ENCODE measurements at regions not wholly inside any gene's neighbourhood (a gene's known extent, or its start where the extent isn't known, plus 50 kb on each side); places are given as distances from the start of the nearest gene placed in this dataset.

GRCh38 chr18:53850902-53851301, 373.6 kb downstream of the MBD2 start:
- DNase-seq, result no peak
- no peak overlapping the region for H3K9ac ChIP-seq (ENCODE audit: low read length)
- no peak overlapping the region for H2AK5ac ChIP-seq (ENCODE audit: low read length, severe bottlenecking)

GRCh38 chr18:53843763-53844162, 380.7 kb downstream of the MBD2 start:
- H2BK5ac ChIP-seq (ENCODE audit: low read depth, low read length, poor library complexity, severe bottlenecking), result no peak overlapping the region

More at GRCh38 chr18:53850902-53851301, 373.6 kb downstream of the MBD2 start:
- H2AFZ ChIP-seq (ENCODE audit: low read depth, low read length), result no peak overlapping the region
- no peak overlapping the region for H4K8ac ChIP-seq (ENCODE audit: low read length)
- H2BK120ac ChIP-seq (ENCODE audit: low read depth, low read length), result no peak overlapping the region
- no peak overlapping the region for H3K14ac ChIP-seq (ENCODE audit: low read length in 2 of 2)
- no peaks in the 10 kb centered on the region for H3K79me1 ChIP-seq (replicated peaks; ENCODE audit: low read length, poor library complexity, severe bottlenecking)
- H2BK15ac ChIP-seq (ENCODE audit: low read depth, poor library complexity, severe bottlenecking), result no peak overlapping the region
- H3K4me1 ChIP-seq (ENCODE audit: control insufficient read depth, insufficient read depth, low read depth, low read length), result no peaks in the 10 kb centered on the region
- H3K18ac ChIP-seq (ENCODE audit: low read depth in 1 of 2, low read length in 2 of 2), result no peak overlapping the region
- H3K36me3 ChIP-seq (ENCODE audit: control insufficient read depth in 1 of 2, insufficient read depth in 2 of 2, low read depth in 1 of 2, low read length in 2 of 2), result no peaks in the 10 kb centered on the region
- no peak overlapping the region for H2BK5ac ChIP-seq (ENCODE audit: low read depth, low read length, poor library complexity, severe bottlenecking)
- H3K9me3 ChIP-seq (ENCODE audit: control insufficient read depth, low read length), result no peaks in the 10 kb centered on the region
- no peak overlapping the region for H3K23ac ChIP-seq (ENCODE audit: low read length in 2 of 2)
- H2BK12ac ChIP-seq (ENCODE audit: low read length in 2 of 2), result no peak overlapping the region
- no peak overlapping the region for H3K4me2 ChIP-seq (ENCODE audit: low read length, poor library complexity, severe bottlenecking)
- H3K4me3 ChIP-seq (ENCODE audit: insufficient read depth in 1 of 2, low read depth in 1 of 2, low read length in 2 of 2), result no peak overlapping the region
- no peaks in the 10 kb centered on the region for H3K27me3 ChIP-seq (ENCODE audit: control insufficient read depth in 1 of 2, insufficient read depth in 1 of 2, low read length in 2 of 2)
- H3K4ac ChIP-seq (ENCODE audit: low read depth in 1 of 2, low read length in 2 of 2), result no peak overlapping the region
- H3K27ac ChIP-seq (ENCODE audit: low read length, poor library complexity, severe bottlenecking), result no peak overlapping the region
- H4K91ac ChIP-seq (ENCODE audit: low read length), result no peak overlapping the region

GRCh38 chr18:53843113-53843760, 381.2 kb downstream of the MBD2 start:
- WGBS, result 59% methylated on average over 5 of the region's 5 CpGs
- H3K4me2 ChIP-seq (ENCODE audit: low read length, poor library complexity, severe bottlenecking), result no peak overlapping the region
- H2BK120ac ChIP-seq (ENCODE audit: low read depth, low read length), result no peak overlapping the region
- H3K4me1 ChIP-seq (ENCODE audit: control insufficient read depth, insufficient read depth, low read depth, low read length), result no peaks in the 10 kb centered on the region
- no peak overlapping the region for H2BK15ac ChIP-seq (ENCODE audit: low read depth, poor library complexity, severe bottlenecking)
- no peaks in the 10 kb centered on the region for H3K9me3 ChIP-seq (ENCODE audit: control insufficient read depth, low read length)
- no peaks in the 10 kb centered on the region for H3K79me1 ChIP-seq (replicated peaks; ENCODE audit: low read length, poor library complexity, severe bottlenecking)
- no peak overlapping the region for H3K18ac ChIP-seq (ENCODE audit: low read depth in 1 of 2, low read length in 2 of 2)
- H2BK12ac ChIP-seq (ENCODE audit: low read length in 2 of 2), result no peak overlapping the region
- H3K36me3 ChIP-seq (ENCODE audit: control insufficient read depth in 1 of 2, insufficient read depth in 2 of 2, low read depth in 1 of 2, low read length in 2 of 2), result no peaks in the 10 kb centered on the region
- no peak overlapping the region for H3K14ac ChIP-seq (ENCODE audit: low read length in 2 of 2)
- no peak overlapping the region for H3K23ac ChIP-seq (ENCODE audit: low read length in 2 of 2)
- DNase-seq, result no peak
- no peak overlapping the region for H3K27ac ChIP-seq (ENCODE audit: low read length, poor library complexity, severe bottlenecking)
- H4K8ac ChIP-seq (ENCODE audit: low read length), result no peak overlapping the region
- H2AFZ ChIP-seq (ENCODE audit: low read depth, low read length), result no peak overlapping the region
- H4K91ac ChIP-seq (ENCODE audit: low read length), result no peak overlapping the region
- H3K27me3 ChIP-seq (ENCODE audit: control insufficient read depth in 1 of 2, insufficient read depth in 1 of 2, low read length in 2 of 2), result no peaks in the 10 kb centered on the region
- no peak overlapping the region for H3K4me3 ChIP-seq (ENCODE audit: insufficient read depth in 1 of 2, low read depth in 1 of 2, low read length in 2 of 2)
- no peak overlapping the region for H2AK5ac ChIP-seq (ENCODE audit: low read length, severe bottlenecking)
- no peak overlapping the region for H2BK5ac ChIP-seq (ENCODE audit: low read depth, low read length, poor library complexity, severe bottlenecking)
- no peak overlapping the region for H3K4ac ChIP-seq (ENCODE audit: low read depth in 1 of 2, low read length in 2 of 2)
- no peak overlapping the region for H3K9ac ChIP-seq (ENCODE audit: low read length)

More at GRCh38 chr18:53843763-53844162, 380.7 kb downstream of the MBD2 start:
- DNase-seq, result no peak
- no peaks in the 10 kb centered on the region for H3K79me1 ChIP-seq (replicated peaks; ENCODE audit: low read length, poor library complexity, severe bottlenecking)
- H3K27ac ChIP-seq (ENCODE audit: low read length, poor library complexity, severe bottlenecking), result no peak overlapping the region
- no peak overlapping the region for H3K18ac ChIP-seq (ENCODE audit: low read depth in 1 of 2, low read length in 2 of 2)
- no peak overlapping the region for H2AK5ac ChIP-seq (ENCODE audit: low read length, severe bottlenecking)
- no peaks in the 10 kb centered on the region for H3K4me1 ChIP-seq (ENCODE audit: control insufficient read depth, insufficient read depth, low read depth, low read length)
- no peak overlapping the region for H3K23ac ChIP-seq (ENCODE audit: low read length in 2 of 2)
- no peak overlapping the region for H2AFZ ChIP-seq (ENCODE audit: low read depth, low read length)
- H3K9ac ChIP-seq (ENCODE audit: low read length), result no peak overlapping the region
- no peak overlapping the region for H4K91ac ChIP-seq (ENCODE audit: low read length)
- H4K8ac ChIP-seq (ENCODE audit: low read length), result no peak overlapping the region
- no peak overlapping the region for H2BK12ac ChIP-seq (ENCODE audit: low read length in 2 of 2)
- no peaks in the 10 kb centered on the region for H3K36me3 ChIP-seq (ENCODE audit: control insufficient read depth in 1 of 2, insufficient read depth in 2 of 2, low read depth in 1 of 2, low read length in 2 of 2)
- no peak overlapping the region for H2BK15ac ChIP-seq (ENCODE audit: low read depth, poor library complexity, severe bottlenecking)
- WGBS, result no CpG with 5 or more reads among the region's 1 CpG
- H3K4me3 ChIP-seq (ENCODE audit: insufficient read depth in 1 of 2, low read depth in 1 of 2, low read length in 2 of 2), result no peak overlapping the region
- no peaks in the 10 kb centered on the region for H3K27me3 ChIP-seq (ENCODE audit: control insufficient read depth in 1 of 2, insufficient read depth in 1 of 2, low read length in 2 of 2)
- no peaks in the 10 kb centered on the region for H3K9me3 ChIP-seq (ENCODE audit: control insufficient read depth, low read length)
- H3K4me2 ChIP-seq (ENCODE audit: low read length, poor library complexity, severe bottlenecking), result no peak overlapping the region
- no peak overlapping the region for H2BK120ac ChIP-seq (ENCODE audit: low read depth, low read length)
- H3K4ac ChIP-seq (ENCODE audit: low read depth in 1 of 2, low read length in 2 of 2), result no peak overlapping the region
- no peak overlapping the region for H3K14ac ChIP-seq (ENCODE audit: low read length in 2 of 2)

- H2BK5ac ChIP-seq (ENCODE audit: low read depth, low read length, poor library complexity, severe bottlenecking), result no peak overlapping the region
- no peak overlapping the region for H2BK12ac ChIP-seq (ENCODE audit: low read length in 2 of 2)
- H3K4me3 ChIP-seq (ENCODE audit: insufficient read depth in 1 of 2, low read depth in 1 of 2, low read length in 2 of 2), result no peak overlapping the region
- H3K9me3 ChIP-seq (ENCODE audit: control insufficient read depth, low read length), result peaks cover 11% of the 10 kb centered on the region
- H2AK5ac ChIP-seq (ENCODE audit: low read length, severe bottlenecking), result no peak overlapping the region
- no peak overlapping the region for H3K4me2 ChIP-seq (ENCODE audit: low read length, poor library complexity, severe bottlenecking)
- no peak overlapping the region for H3K14ac ChIP-seq (ENCODE audit: low read length in 2 of 2)
- no peaks in the 10 kb centered on the region for H3K79me1 ChIP-seq (replicated peaks; ENCODE audit: low read length, poor library complexity, severe bottlenecking)
- no peaks in the 10 kb centered on the region for H3K27me3 ChIP-seq (ENCODE audit: control insufficient read depth in 1 of 2, insufficient read depth in 1 of 2, low read length in 2 of 2)
- H3K4me1 ChIP-seq (ENCODE audit: control insufficient read depth, insufficient read depth, low read depth, low read length), result no peaks in the 10 kb centered on the region
- no peak overlapping the region for H3K27ac ChIP-seq (ENCODE audit: low read length, poor library complexity, severe bottlenecking)
- no peak overlapping the region for H2AFZ ChIP-seq (ENCODE audit: low read depth, low read length)
- DNase-seq, result no peak
- no peak overlapping the region for H3K18ac ChIP-seq (ENCODE audit: low read depth in 1 of 2, low read length in 2 of 2)
- H2BK120ac ChIP-seq (ENCODE audit: low read depth, low read length), result no peak overlapping the region
- H2BK15ac ChIP-seq (ENCODE audit: low read depth, poor library complexity, severe bottlenecking), result no peak overlapping the region
- no peaks in the 10 kb centered on the region for H3K36me3 ChIP-seq (ENCODE audit: control insufficient read depth in 1 of 2, insufficient read depth in 2 of 2, low read depth in 1 of 2, low read length in 2 of 2)
- H3K23ac ChIP-seq (ENCODE audit: low read length in 2 of 2), result no peak overlapping the region
- no peak overlapping the region for H4K91ac ChIP-seq (ENCODE audit: low read length)
- WGBS, result 29% methylated on average over 2 of the region's 4 CpGs
- H3K4ac ChIP-seq (ENCODE audit: low read depth in 1 of 2, low read length in 2 of 2), result no peak overlapping the region
- no peak overlapping the region for H4K8ac ChIP-seq (ENCODE audit: low read length)
- no peak overlapping the region for H3K9ac ChIP-seq (ENCODE audit: low read length)
Observed at GRCh38 chr18:53838746-53839145, 385.7 kb downstream of the MBD2 start.

Data from mesenchymal stem cell (in vitro differentiated cells and primary cell).